OCI-LY3 (cell line): ENCODE measurements at regions not wholly inside any gene's neighbourhood (a gene's known extent, or its start where the extent isn't known, plus 50 kb on each side); places are given as distances from the start of the nearest gene placed in this dataset.
A peak's percentile ranks its signal among the peaks of the same experiment; 100 is the strongest.

Experiments
- H2AFZ ChIP-seq: fragments of 200-600, 300-600 bp; shearing (Covaris generic); 2 replicates; pipeline ENCODE4 v1.6.0; 2014; ENCODE audit warnings: antibody characterized with exemption, low read depth, low read length
- H3K27ac ChIP-seq: fragments of 200-600, 300-600 bp; sonication (generic); 2 replicates; pipeline ENCODE4 v1.5.1; 2014; ENCODE audit warnings: mild to moderate bottlenecking, low read length, moderate library complexity, mixed read lengths
- H3K27me3 ChIP-seq: fragments of 200-600, 300-600 bp; sonication (generic); 2 replicates; pipeline ENCODE4 v1.6.1; 2014; ENCODE audit warnings: low read depth, low read length, mixed read lengths
- H3K36me3 ChIP-seq: fragments of 200-600, 300-600 bp; sonication (generic); replicated peaks from 2 replicates; pipeline ENCODE3; 2014; ENCODE audit warnings: low read depth, low read length, mixed read lengths
- H3K4me1 ChIP-seq: fragments of 300-600, 200-600 bp; sonication (generic); 2 replicates; pipeline ENCODE4 v1.6.1; 2014; ENCODE audit warnings: low read length, mixed read lengths
- H3K4me2 ChIP-seq: fragments of 200-600, 300-600 bp; sonication (generic); 2 replicates; pipeline ENCODE4 v1.6.1; 2014; ENCODE audit warnings: low read length, mixed read lengths
- H3K4me3 ChIP-seq: fragments of 300-600, 200-600 bp; sonication (generic); 2 replicates; pipeline ENCODE4 v1.5.1; 2014; ENCODE audit warnings: antibody characterized with exemption, mild to moderate bottlenecking, low read length, moderate library complexity
- H3K79me2 ChIP-seq: fragments of 300-600, 200-600 bp; shearing (Covaris generic); 2 replicates; pipeline ENCODE4 v1.6.1; 2014; ENCODE audit warnings: mild to moderate bottlenecking, low read length, mixed read lengths
- H3K9ac ChIP-seq: fragments of 300-600, 200-600 bp; shearing (Covaris generic); 2 replicates; pipeline ENCODE4 v1.6.0; 2014; ENCODE audit warnings: mild to moderate bottlenecking, low read length, moderate library complexity
- H3K9me3 ChIP-seq: fragments of 200-600, 300-600 bp; shearing (Covaris generic); 2 replicates; pipeline ENCODE4 v1.6.1; 2014; ENCODE audit warnings: low read length, mixed read lengths; ENCODE audit not compliant: insufficient read depth
- H4K20me1 ChIP-seq: fragments of 200-600, 300-600 bp; sonication (generic); 2 replicates; pipeline ENCODE4 v1.6.1; 2016; ENCODE audit warnings: low read length, mixed read lengths; ENCODE audit not compliant: insufficient read depth
- EZH2phosphoT487 ChIP-seq: fragments of 200-600 bp; shearing (Covaris generic); IDR thresholded peaks from 2 replicates; pipeline ENCODE4 v1.6.1; 2018; ENCODE audit warnings: antibody characterized with exemption, mixed run types, low read depth
- TF ChIP-seq, protein P1 (sequence below): fragments of 200-600, 300-600 bp; sonication (generic); IDR thresholded peaks from 2 replicates; pipeline ENCODE4 v1.5.1; 2014; ENCODE audit warnings: antibody characterized with exemption, low read length, low read depth

DNA sequence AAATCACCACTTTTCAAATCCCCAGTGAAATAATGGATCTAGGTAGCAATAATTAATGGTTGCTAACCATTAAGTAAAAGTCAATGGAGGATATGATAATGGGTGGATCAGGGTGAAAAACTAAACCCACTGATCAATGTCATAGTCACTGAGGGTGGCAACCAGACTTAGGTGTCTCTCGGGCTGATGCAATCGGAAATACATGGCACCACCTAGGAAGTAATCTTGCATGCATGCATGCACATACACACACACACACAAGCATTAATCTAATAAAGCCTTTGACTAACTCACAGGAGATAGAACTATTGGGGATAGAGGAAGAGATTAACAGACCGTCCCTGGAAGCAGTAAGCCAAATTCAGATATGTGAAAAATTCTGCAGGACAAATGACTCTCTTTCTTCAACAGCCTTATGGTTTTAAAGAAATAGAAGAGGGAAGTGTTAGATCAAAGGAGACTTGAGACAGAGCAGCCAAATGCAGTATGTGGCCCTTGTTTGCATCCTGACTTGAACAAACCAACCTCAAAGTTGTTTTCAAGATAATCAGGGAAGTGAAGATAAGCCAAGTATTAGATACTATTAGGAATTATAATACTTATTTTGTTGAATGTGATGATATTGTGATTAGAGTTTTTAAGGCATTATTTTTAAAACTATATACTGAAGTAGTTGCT lies 186.0 kb upstream of the RMP24 start:
- Histone ChIP-seq H4K20me1 (no peaks in the 10 kb centered on the region), H3K4me2 (peak overlapping the region; percentile 34), H3K4me1 (peaks cover 10% of the 10 kb centered on the region), H3K79me2 (no peaks in the 10 kb centered on the region), H3K27me3 (no peaks in the 10 kb centered on the region), H3K4me3 (peak overlapping the region; percentile 6; the same call in 1 of the 2 replicates), H2AFZ (peak overlapping the region; percentile 43), H3K9me3 (no peaks in the 10 kb centered on the region), H3K36me3 (no peaks in the 10 kb centered on the region), H3K27ac (peak overlapping the region; percentile 25), H3K9ac (no peak overlapping the region)
- TF ChIP-seq EZH2phosphoT487, result no peak
- TF ChIP-seq, protein P1, sequence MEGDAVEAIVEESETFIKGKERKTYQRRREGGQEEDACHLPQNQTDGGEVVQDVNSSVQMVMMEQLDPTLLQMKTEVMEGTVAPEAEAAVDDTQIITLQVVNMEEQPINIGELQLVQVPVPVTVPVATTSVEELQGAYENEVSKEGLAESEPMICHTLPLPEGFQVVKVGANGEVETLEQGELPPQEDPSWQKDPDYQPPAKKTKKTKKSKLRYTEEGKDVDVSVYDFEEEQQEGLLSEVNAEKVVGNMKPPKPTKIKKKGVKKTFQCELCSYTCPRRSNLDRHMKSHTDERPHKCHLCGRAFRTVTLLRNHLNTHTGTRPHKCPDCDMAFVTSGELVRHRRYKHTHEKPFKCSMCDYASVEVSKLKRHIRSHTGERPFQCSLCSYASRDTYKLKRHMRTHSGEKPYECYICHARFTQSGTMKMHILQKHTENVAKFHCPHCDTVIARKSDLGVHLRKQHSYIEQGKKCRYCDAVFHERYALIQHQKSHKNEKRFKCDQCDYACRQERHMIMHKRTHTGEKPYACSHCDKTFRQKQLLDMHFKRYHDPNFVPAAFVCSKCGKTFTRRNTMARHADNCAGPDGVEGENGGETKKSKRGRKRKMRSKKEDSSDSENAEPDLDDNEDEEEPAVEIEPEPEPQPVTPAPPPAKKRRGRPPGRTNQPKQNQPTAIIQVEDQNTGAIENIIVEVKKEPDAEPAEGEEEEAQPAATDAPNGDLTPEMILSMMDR, result no peak

DNA sequence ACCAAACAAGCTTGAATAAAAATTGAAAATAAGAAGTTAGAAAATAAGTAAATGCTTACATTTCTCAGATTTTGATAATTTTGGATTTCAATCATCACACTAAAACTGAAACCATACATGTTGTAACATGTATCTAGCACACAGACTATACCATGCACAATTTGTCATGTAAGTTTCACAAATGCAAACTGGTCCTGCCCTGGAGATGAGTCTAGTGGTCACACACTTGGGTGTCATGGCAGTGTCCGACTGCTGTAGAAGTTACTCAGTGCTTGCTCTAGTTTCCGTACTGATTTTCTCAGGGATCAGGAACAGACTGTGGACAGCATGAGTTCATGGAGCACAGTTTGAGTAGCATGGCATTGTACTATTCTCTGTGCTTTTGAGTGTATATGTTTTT lies 182.9 kb upstream of the RMP24 start:
- Histone ChIP-seq H3K4me1 (peaks cover 10% of the 10 kb centered on the region), H3K36me3 (no peaks in the 10 kb centered on the region), H3K27me3 (no peaks in the 10 kb centered on the region), H3K79me2 (no peaks in the 10 kb centered on the region), H3K9me3 (no peaks in the 10 kb centered on the region), H3K4me3 (no peak overlapping the region), H3K27ac (no peak overlapping the region), H4K20me1 (no peaks in the 10 kb centered on the region), H3K9ac (no peak overlapping the region), H2AFZ (no peak overlapping the region), H3K4me2 (no peak overlapping the region)
- TF ChIP-seq, protein P1, result no peak
- no peak for TF ChIP-seq EZH2phosphoT487

DNA sequence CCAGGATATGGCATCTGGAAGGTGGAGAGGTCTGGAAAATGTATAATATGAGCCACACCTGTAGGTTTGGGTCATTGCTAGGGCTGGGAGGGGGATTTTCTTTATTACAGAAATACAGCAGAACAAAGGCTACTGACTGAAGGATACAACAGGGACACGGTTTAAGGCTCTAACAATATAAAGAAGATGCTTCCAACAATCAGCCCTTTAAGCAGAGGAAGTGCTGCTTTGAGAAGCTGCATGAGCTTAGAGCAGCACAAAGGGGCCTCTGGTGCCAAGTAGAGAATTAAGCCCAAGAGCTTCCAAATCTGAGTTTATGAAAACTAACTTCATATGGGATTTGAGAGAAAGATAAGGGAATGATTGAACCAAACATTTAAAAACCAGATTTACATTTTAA lies 174.5 kb upstream of the RMP24 start:
- TF ChIP-seq, protein P1, result no peak
- no peak for TF ChIP-seq EZH2phosphoT487
- Histone ChIP-seq H3K9ac (no peak overlapping the region), H3K79me2 (no peaks in the 10 kb centered on the region), H3K27ac (no peak overlapping the region), H2AFZ (no peak overlapping the region), H3K4me3 (no peak overlapping the region), H3K9me3 (no peaks in the 10 kb centered on the region), H3K36me3 (no peaks in the 10 kb centered on the region), H3K27me3 (no peaks in the 10 kb centered on the region), H4K20me1 (no peaks in the 10 kb centered on the region), H3K4me1 (peaks cover 7% of the 10 kb centered on the region; the same call in 1 of the 2 replicates), H3K4me2 (no peak overlapping the region)

DNA sequence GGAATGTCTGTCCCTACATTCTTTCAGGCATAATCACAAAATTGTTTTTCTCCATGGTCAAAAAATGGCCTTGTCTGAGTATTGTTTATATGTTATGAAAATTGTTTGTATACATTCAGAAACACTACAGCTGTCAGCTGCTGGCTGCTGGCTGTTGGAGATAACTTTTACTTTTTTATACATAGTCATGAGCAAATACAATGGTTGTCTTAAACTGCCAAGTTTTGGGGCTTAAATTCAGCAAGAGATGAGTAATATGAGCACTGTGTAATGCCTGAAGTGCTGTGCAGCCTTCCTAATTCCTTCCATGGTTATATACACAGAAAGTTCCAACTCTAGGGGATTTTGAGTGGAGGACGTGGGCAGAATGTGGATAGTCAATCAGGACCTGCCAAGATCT lies 168.9 kb upstream of the RMP24 start:
- H3K4me1 ChIP-seq, result peaks cover 14% of the 10 kb centered on the region
- no peak overlapping the region for H3K27ac ChIP-seq
- no peaks in the 10 kb centered on the region for H3K79me2 ChIP-seq
- H3K9ac ChIP-seq, result no peak overlapping the region
- H3K27me3 ChIP-seq, result no peaks in the 10 kb centered on the region
- no peak overlapping the region for H3K4me2 ChIP-seq
- no peak overlapping the region for H3K4me3 ChIP-seq
- H4K20me1 ChIP-seq, result no peaks in the 10 kb centered on the region
- no peak for TF ChIP-seq EZH2phosphoT487
- TF ChIP-seq, protein P1, result no peak
- no peaks in the 10 kb centered on the region for H3K36me3 ChIP-seq
- H3K9me3 ChIP-seq, result no peaks in the 10 kb centered on the region
- no peak overlapping the region for H2AFZ ChIP-seq
